Transverse colon (tissue), 4 donors: ENCODE measurements at regions not wholly inside any gene's neighbourhood (a gene's known extent, or its start where the extent isn't known, plus 50 kb on each side); places are given as distances from the start of the nearest gene placed in this dataset.
"Not testable (repeated sequence)": the region's sequence is repeated elsewhere in the genome, so short reads cannot be mapped to it uniquely, and the experiment has no call there.

Source experiments
- POLR2AphosphoS5 ChIP-seq, 3 donors: sonication (generic); formaldehyde crosslinking; IDR thresholded peaks; one replicate each; pipeline ENCODE4 v1.6.1; 2016; ENCODE audit warnings: antibody characterized with exemption in 3 of 3
- TF ChIP-seq, protein P1 (sequence below), 5 experiments: fragments of 200-600 bp in 3 of 5; fragments of 450-650 bp in 2 of 5; sonication (generic) in 3 of 5; IDR thresholded peaks; 1 replicate in 2 of 5; 2 replicates in 3 of 5; pipeline ENCODE4 v1.5.1; 2016 to 2017; ENCODE audit warnings: antibody characterized with exemption in 5 of 5, inconsistent platforms in 3 of 5, mild to moderate bottlenecking in 2 of 5, moderate library complexity in 1 of 5

DNA sequence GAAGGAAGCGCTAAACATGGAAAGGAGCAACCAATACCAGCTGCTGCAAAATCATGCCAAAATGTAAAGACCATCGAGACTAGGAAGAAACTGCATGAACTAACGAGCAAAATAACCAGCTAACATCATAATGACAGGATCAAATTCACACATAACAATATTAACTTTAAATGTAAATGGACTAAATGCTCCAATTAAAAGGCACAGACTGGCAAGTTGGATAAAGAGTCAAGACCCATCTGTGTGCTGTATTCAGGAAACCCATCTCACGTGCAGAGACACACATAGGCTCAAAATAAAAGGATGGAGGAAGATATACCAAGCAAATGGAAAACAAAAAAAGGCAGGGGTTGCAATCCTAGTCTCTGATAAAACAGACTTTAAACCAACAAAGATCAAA lies 570.0 kb upstream of the CDH11 start:
- TF ChIP-seq, protein P1, sequence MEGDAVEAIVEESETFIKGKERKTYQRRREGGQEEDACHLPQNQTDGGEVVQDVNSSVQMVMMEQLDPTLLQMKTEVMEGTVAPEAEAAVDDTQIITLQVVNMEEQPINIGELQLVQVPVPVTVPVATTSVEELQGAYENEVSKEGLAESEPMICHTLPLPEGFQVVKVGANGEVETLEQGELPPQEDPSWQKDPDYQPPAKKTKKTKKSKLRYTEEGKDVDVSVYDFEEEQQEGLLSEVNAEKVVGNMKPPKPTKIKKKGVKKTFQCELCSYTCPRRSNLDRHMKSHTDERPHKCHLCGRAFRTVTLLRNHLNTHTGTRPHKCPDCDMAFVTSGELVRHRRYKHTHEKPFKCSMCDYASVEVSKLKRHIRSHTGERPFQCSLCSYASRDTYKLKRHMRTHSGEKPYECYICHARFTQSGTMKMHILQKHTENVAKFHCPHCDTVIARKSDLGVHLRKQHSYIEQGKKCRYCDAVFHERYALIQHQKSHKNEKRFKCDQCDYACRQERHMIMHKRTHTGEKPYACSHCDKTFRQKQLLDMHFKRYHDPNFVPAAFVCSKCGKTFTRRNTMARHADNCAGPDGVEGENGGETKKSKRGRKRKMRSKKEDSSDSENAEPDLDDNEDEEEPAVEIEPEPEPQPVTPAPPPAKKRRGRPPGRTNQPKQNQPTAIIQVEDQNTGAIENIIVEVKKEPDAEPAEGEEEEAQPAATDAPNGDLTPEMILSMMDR (IDR thresholded peaks at IDR 0.05): not testable (repeated sequence)
- not testable (repeated sequence) for TF ChIP-seq POLR2AphosphoS5 (IDR thresholded peaks at IDR 0.05)
